ENCODE measurements at regions not wholly inside any gene's neighbourhood (a gene's known extent, or its start where the extent isn't known, plus 50 kb on each side); places are given as distances from the start of the nearest gene placed in this dataset.
"Not testable (repeated sequence)": the region's sequence is repeated elsewhere in the genome, so short reads cannot be mapped to it uniquely, and the experiment has no call there.

DNA sequence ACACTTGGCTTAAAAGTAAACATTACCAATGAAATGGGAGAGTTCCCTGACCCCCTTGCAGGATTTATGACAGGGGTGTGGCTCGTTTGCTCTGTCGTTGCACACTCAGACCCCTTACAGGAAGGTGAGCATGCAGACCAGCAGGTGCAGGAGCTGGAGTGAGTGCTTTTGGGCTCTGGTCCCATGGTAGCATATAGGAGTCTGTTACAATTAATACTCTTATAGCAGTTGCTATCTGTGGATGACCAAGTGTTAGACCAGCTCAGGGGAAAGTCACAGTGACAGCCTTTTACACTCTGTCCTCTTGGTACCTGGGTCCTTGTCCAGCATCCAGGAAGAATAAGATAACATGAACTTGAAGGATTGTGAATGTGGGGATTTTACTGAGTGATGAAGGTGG lies 1177.5 kb downstream of the NSUN3 start:
- DNase-seq (ENCODE audit: low spot score) = no peak
- H3K27me3 Mint-ChIP-seq (ENCODE audit: insufficient read depth, low read depth) = no peaks in the 10 kb centered on the region
- no peaks in the 10 kb centered on the region for H3K36me3 Mint-ChIP-seq
- H3K4me3 Mint-ChIP-seq = no peak overlapping the region
- H3K9me3 Mint-ChIP-seq = no peaks in the 10 kb centered on the region
- H3K9ac ChIP-seq = no peak overlapping the region
- H3K27ac Mint-ChIP-seq = no peak overlapping the region
- no peak overlapping the region for H2AFZ ChIP-seq (replicated peaks)
- H3K36me3 ChIP-seq = no peaks in the 10 kb centered on the region
- H3K4me1 Mint-ChIP-seq = no peaks in the 10 kb centered on the region
- H3K4me3 ChIP-seq = no peak overlapping the region
- H4K20me1 ChIP-seq (ENCODE audit: low read depth) = no peaks in the 10 kb centered on the region
- no peaks in the 10 kb centered on the region for H3K79me2 ChIP-seq (ENCODE audit: low read depth)
- no peak overlapping the region for H3K27ac ChIP-seq
- no peak overlapping the region for H3K4me2 ChIP-seq
- H3F3A ChIP-seq (ENCODE audit: low read depth) = no peaks in the 10 kb centered on the region
- no peaks in the 10 kb centered on the region for H3K9me3 ChIP-seq (ENCODE audit: low read depth)
- TF ChIP-seq EZH2 (IDR thresholded peaks at IDR 0.05) (no peak), EZH2phosphoT487 (IDR thresholded peaks at IDR 0.05) (no peak)
- TF ChIP-seq, protein P1, sequence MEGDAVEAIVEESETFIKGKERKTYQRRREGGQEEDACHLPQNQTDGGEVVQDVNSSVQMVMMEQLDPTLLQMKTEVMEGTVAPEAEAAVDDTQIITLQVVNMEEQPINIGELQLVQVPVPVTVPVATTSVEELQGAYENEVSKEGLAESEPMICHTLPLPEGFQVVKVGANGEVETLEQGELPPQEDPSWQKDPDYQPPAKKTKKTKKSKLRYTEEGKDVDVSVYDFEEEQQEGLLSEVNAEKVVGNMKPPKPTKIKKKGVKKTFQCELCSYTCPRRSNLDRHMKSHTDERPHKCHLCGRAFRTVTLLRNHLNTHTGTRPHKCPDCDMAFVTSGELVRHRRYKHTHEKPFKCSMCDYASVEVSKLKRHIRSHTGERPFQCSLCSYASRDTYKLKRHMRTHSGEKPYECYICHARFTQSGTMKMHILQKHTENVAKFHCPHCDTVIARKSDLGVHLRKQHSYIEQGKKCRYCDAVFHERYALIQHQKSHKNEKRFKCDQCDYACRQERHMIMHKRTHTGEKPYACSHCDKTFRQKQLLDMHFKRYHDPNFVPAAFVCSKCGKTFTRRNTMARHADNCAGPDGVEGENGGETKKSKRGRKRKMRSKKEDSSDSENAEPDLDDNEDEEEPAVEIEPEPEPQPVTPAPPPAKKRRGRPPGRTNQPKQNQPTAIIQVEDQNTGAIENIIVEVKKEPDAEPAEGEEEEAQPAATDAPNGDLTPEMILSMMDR (IDR thresholded peaks at IDR 0.05) = no peak
- no peaks in the 10 kb centered on the region for H3K27me3 ChIP-seq
- H3K4me1 ChIP-seq = no peaks in the 10 kb centered on the region

DNA sequence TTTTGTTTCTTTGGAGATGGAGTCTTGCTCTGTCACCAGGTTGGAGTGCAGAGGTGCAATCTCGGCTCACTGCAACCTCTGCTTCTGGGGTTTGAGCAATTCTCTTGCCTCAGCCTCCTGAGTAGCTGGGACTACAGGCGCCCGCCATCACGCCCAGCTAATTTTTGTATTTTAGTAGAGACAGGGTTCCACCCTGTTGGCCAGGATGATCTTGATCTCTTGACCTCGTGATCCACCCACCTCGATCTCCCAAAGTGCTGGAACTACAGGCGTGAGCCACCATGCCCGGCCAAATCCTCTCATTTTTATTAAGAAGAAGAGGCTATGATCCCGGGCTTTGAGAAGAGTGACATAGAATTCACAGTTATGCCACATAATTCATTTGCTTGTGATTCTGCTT lies 1178.4 kb downstream of the NSUN3 start:
- not testable (repeated sequence) for H3K9me3 Mint-ChIP-seq

DNA sequence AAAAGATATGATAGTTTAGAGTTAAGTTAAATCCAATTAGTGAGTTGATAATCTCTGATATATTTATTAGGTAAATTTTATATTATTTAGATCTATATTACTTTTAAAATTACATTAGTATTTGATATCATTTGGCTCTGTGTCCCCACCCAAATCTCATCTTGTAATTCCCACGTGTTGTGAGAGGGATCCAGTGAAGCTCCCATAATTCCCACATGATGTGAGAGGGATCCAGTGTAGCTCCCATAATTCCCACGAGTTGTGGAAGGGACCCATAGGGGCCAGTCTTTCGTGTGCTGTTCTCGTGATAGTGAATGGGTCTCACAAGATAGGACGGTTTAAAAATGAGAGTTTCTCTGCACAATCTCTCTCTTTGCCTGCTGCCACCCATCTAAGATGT lies 1183.6 kb downstream of the NSUN3 start:
- Mint-ChIP-seq H3K4me1 (no peaks in the 10 kb centered on the region), H3K9me3 (peaks cover 1% of the 10 kb centered on the region), H3K4me3 (no peak overlapping the region), H3K36me3 (no peaks in the 10 kb centered on the region), H3K27me3 (ENCODE audit: insufficient read depth, low read depth) (no peaks in the 10 kb centered on the region), H3K27ac (no peak overlapping the region)
- no peaks in the 10 kb centered on the region for H4K20me1 ChIP-seq (ENCODE audit: low read depth)
- H3K27me3 ChIP-seq = no peaks in the 10 kb centered on the region
- H3K9ac ChIP-seq = no peak overlapping the region
- no peak overlapping the region for H3K27ac ChIP-seq
- no peak overlapping the region for H2AFZ ChIP-seq (replicated peaks)
- no peak overlapping the region for H3K4me2 ChIP-seq
- no peaks in the 10 kb centered on the region for H3F3A ChIP-seq (ENCODE audit: low read depth)
- H3K4me1 ChIP-seq = no peaks in the 10 kb centered on the region
- H3K36me3 ChIP-seq = no peaks in the 10 kb centered on the region
- no peak for DNase-seq (ENCODE audit: low spot score)
- H3K79me2 ChIP-seq (ENCODE audit: low read depth) = no peaks in the 10 kb centered on the region
- H3K9me3 ChIP-seq (ENCODE audit: low read depth) = no peaks in the 10 kb centered on the region
- TF ChIP-seq EZH2phosphoT487 (IDR thresholded peaks at IDR 0.05) = no peak
- no peak for TF ChIP-seq EZH2 (IDR thresholded peaks at IDR 0.05)
- TF ChIP-seq, protein P1 (IDR thresholded peaks at IDR 0.05) = no peak
- no peak overlapping the region for H3K4me3 ChIP-seq

More for the DNA sequence above, 1178.4 kb downstream of the NSUN3 start:
- H3K9me3 ChIP-seq (ENCODE audit: low read depth); H3F3A ChIP-seq (ENCODE audit: low read depth); H3K4me1 Mint-ChIP-seq; H3K27me3 Mint-ChIP-seq (ENCODE audit: insufficient read depth, low read depth); H4K20me1 ChIP-seq (ENCODE audit: low read depth); H3K36me3 ChIP-seq; DNase-seq (ENCODE audit: low spot score); H2AFZ ChIP-seq (replicated peaks); H3K4me3 ChIP-seq; H3K36me3 Mint-ChIP-seq; H3K27me3 ChIP-seq; H3K4me2 ChIP-seq; H3K79me2 ChIP-seq (ENCODE audit: low read depth); H3K4me1 ChIP-seq; H3K9ac ChIP-seq; H3K27ac ChIP-seq; H3K27ac Mint-ChIP-seq; H3K4me3 Mint-ChIP-seq: not testable (repeated sequence)

DNA sequence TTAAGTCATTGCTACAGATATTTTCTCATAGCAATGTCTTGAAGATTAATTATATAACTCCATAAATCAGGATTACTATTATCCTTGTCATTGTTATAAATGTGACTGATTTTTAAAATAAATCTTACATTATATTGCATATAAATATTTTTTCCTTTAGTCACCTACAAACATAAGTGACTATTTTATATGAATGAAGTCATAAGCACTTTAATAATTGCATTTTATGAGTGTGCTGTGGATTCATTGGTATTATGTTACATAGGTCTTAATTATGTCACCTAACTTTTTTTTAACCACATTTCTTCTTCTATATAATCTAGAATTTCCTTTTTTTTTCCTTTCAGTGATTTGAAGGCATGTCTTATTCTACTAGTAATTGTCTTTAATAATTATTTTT lies 1191.2 kb downstream of the NSUN3 start:
- Histone ChIP-seq H2AFZ (replicated peaks) (no peak overlapping the region), H3K79me2 (ENCODE audit: low read depth) (no peaks in the 10 kb centered on the region), H4K20me1 (ENCODE audit: low read depth) (no peaks in the 10 kb centered on the region), H3K4me2 (no peak overlapping the region), H3K9ac (no peak overlapping the region), H3F3A (ENCODE audit: low read depth) (no peaks in the 10 kb centered on the region), H3K27me3 (no peaks in the 10 kb centered on the region), H3K36me3 (no peaks in the 10 kb centered on the region), H3K4me1 (no peaks in the 10 kb centered on the region), H3K4me3 (no peak overlapping the region), H3K9me3 (ENCODE audit: low read depth) (no peaks in the 10 kb centered on the region), H3K27ac (no peak overlapping the region)
- no peak overlapping the region for H3K27ac Mint-ChIP-seq
- H3K4me1 Mint-ChIP-seq = no peaks in the 10 kb centered on the region
- peaks cover 9% of the 10 kb centered on the region for H3K9me3 Mint-ChIP-seq
- DNase-seq (ENCODE audit: low spot score) = no peak
- H3K27me3 Mint-ChIP-seq (ENCODE audit: insufficient read depth, low read depth) = no peaks in the 10 kb centered on the region
- H3K4me3 Mint-ChIP-seq = no peak overlapping the region
- TF ChIP-seq EZH2phosphoT487 (IDR thresholded peaks at IDR 0.05) = no peak
- no peak for TF ChIP-seq EZH2 (IDR thresholded peaks at IDR 0.05)
- TF ChIP-seq, protein P1 (IDR thresholded peaks at IDR 0.05) = no peak
- H3K36me3 Mint-ChIP-seq = peaks cover 3% of the 10 kb centered on the region

Data from neural progenitor cell (in vitro differentiated cells).